Right renal pelvis (tissue), 4 donors: ENCODE measurements at regions not wholly inside any gene's neighbourhood (a gene's known extent, or its start where the extent isn't known, plus 50 kb on each side); places are given as distances from the start of the nearest gene placed in this dataset.
"Not testable (repeated sequence)": the region's sequence is repeated elsewhere in the genome, so short reads cannot be mapped to it uniquely, and the experiment has no call there.

Experiments
- DNase-seq, 4 donors: peaks; one replicate each; pipeline ENCODE4 v3.0.0-alpha.2; 2013; ENCODE audit warnings: low read depth in 4 of 4, low spot score in 3 of 4, missing footprints in 1 of 4

GRCh38 chr15:60130821-60131220, 126.7 kb downstream of the FOXB1 start:
- DNase-seq: no peak

GRCh38 chr15:60134609-60135008, 130.5 kb downstream of the FOXB1 start:
- no peak for DNase-seq

GRCh38 chr15:60135961-60136360, 131.8 kb downstream of the FOXB1 start:
- no peak for DNase-seq

- no peak for DNase-seq
Observed at GRCh38 chr15:60137711-60138396, 133.7 kb downstream of the FOXB1 start.

GRCh38 chr15:60138397-60138968, 134.4 kb downstream of the FOXB1 start:
- no peak for DNase-seq

- no peak for DNase-seq
Observed at GRCh38 chr15:60152386-60152785, 148.3 kb downstream of the FOXB1 start.

GRCh38 chr15:60154764-60155325, 150.7 kb downstream of the FOXB1 start:
- DNase-seq: no peak

- no peak for DNase-seq
Observed at GRCh38 chr15:60155661-60156060, 151.6 kb downstream of the FOXB1 start.

- DNase-seq: no peak
Observed at GRCh38 chr15:60160909-60161308, 156.8 kb downstream of the FOXB1 start.

- no peak for DNase-seq
Observed at GRCh38 chr15:60161704-60162103, 157.6 kb downstream of the FOXB1 start.

- no peak for DNase-seq
Observed at GRCh38 chr15:60162251-60162967, 158.3 kb downstream of the FOXB1 start.

GRCh38 chr15:60162968-60163355, 158.9 kb downstream of the FOXB1 start:
- no peak for DNase-seq

- no peak for DNase-seq
Observed at GRCh38 chr15:60165111-60165510, 161.0 kb downstream of the FOXB1 start.

- no peak for DNase-seq
Observed at GRCh38 chr15:60172143-60172542, 168.0 kb downstream of the FOXB1 start.

GRCh38 chr15:60179786-60180391, 175.8 kb downstream of the FOXB1 start:
- peak in 1 of 4 donors; percentile 4 for DNase-seq

GRCh38 chr15:60181957-60182356, 177.8 kb downstream of the FOXB1 start:
- not testable (repeated sequence) for DNase-seq

GRCh38 chr15:60183366-60183765, 179.3 kb downstream of the FOXB1 start:
- no peak for DNase-seq

GRCh38 chr15:60184579-60184978, 180.5 kb downstream of the FOXB1 start:
- no peak for DNase-seq

- no peak for DNase-seq
Observed at GRCh38 chr15:60191016-60191415, 186.9 kb downstream of the FOXB1 start.

GRCh38 chr15:60191821-60192220, 187.7 kb downstream of the FOXB1 start:
- no peak for DNase-seq

- no peak for DNase-seq
Observed at GRCh38 chr15:60195611-60196010, 191.5 kb downstream of the FOXB1 start.
